WI38 (cell line): ENCODE measurements at regions not wholly inside any gene's neighbourhood (a gene's known extent, or its start where the extent isn't known, plus 50 kb on each side); places are given as distances from the start of the nearest gene placed in this dataset.

Experiments
- H3K4me3 ChIP-seq: 2 replicates; pipeline ENCODE4 v1.5.1; 2011; ENCODE audit warnings: low read depth, mild to moderate bottlenecking, control low read depth, low read length
- CTCF ChIP-seq: IDR thresholded peaks from 2 replicates; pipeline ENCODE4 v1.5.1; 2012; ENCODE audit warnings: low read depth, mild to moderate bottlenecking, control low read depth, low read length

DNA sequence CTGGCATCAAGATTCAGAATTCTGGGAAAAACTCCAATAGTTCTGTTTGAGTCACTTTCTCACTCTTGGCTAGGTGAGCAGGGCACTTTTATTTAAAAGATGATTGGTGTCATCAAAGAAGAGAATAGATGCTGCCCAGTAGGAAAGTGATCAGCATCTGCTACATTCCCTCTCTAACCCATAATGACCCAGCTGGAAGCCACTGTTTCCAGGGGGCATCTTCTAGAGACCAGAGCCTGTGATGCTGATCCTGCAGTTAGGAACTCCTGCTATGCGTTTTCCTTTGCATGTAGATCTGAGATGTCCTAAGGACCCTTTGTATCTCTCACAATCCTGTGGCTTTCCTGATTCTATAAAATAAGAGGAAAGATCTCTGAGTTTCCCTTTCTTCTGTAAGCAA lies 79.9 kb upstream of the TMTC1 start:
- H3K4me3 ChIP-seq: no peak overlapping the region
- TF ChIP-seq CTCF: no peak

GRCh38 chr12:29858270-29858786 lies 74.6 kb upstream of the TMTC1 start:
- no peak overlapping the region for H3K4me3 ChIP-seq
- no peak for TF ChIP-seq CTCF

DNA sequence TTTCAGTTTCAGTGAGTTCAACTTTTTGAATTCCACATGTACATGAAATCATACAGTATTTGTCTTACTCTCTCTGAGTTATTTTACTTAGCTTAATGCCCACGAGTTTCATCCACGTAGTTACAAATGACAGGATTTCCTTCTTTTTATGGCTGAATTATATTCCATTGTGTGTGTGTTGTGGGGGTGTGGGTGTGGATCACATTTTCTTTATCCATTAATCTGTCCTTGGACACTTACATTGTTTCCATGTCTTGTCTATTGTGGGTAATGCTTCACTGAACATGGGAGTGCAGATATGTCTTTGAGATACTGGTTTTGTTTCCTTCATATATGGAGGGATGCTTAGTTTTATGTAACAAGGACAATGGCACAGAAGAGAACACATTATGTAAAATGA lies 63.5 kb upstream of the TMTC1 start:
- no peak overlapping the region for H3K4me3 ChIP-seq
- TF ChIP-seq CTCF: no peak

DNA sequence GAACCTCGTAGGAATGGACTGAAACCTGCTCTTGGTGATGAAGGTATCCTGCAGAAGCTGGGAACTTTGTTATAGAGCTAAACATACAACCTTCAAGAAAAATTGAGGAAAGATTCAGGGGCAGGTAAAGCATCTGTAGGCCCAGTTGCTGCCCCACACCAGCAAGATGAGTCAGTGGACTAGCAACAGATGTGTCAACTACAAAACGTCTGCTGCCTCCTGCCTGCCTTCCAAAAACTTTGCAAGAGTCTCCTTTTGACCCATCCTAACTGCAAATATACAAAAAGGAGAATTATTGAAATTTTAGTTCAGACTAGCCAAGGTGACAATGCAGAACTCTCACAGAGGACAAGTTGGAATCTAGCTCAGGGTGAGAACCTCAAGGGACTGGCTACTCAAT lies 60.9 kb upstream of the TMTC1 start:
- no peak overlapping the region for H3K4me3 ChIP-seq
- no peak for TF ChIP-seq CTCF

GRCh38 chr12:29843036-29843435 lies 59.3 kb upstream of the TMTC1 start:
- TF ChIP-seq CTCF: no peak
- no peak overlapping the region for H3K4me3 ChIP-seq

GRCh38 chr12:29838768-29839167 lies 55.0 kb upstream of the TMTC1 start:
- TF ChIP-seq CTCF: no peak
- H3K4me3 ChIP-seq: no peak overlapping the region
